GM18870 (cell line): ENCODE measurements at regions not wholly inside any gene's neighbourhood (a gene's known extent, or its start where the extent isn't known, plus 50 kb on each side); places are given as distances from the start of the nearest gene placed in this dataset.
A peak's percentile ranks its signal among the peaks of the same experiment; 100 is the strongest.

Experiments
- ATAC-seq: cut with Tn5 transposase; IDR thresholded peaks from one replicate; pipeline ENCODE4 v1.9.1; 2021; ENCODE audit warnings: moderate library complexity; ENCODE audit not compliant: unreplicated experiment

DNA sequence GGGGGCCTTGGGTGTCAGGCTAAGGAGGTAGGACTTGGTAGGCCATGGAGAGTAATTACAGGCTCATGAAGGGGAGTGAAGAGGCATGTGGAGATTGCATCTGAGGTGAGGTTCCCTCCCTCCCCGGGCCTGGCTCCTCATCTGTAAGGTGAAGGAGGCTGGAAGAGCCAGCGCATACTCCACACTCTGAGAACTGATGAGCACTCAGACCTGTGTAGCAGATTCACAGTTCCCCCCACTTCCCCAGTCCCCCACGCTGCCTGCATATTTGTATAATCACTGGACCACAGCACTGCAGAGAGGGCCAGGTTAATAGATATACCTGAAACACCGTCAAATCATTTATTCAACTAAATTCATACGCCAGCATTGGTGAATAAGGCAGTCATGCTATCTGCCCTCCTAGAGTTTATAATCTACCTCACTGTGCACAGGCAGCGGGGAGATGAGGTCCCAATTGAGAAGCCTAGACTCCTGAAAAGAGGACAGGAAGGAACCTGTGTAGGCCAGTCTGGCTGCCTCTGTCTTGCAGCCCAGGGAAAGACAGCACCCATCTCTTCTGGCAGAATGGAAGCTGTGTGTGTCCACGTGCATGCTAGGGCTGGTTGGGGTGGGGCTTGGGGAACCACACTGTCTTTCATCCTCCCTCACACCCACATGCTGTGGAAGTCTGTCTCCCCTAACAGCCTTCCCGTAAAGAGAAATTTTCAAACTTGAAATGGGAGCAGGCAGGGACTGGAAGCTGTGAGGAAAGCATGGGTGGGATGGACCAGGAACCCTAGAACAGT is 110.6 kb upstream of the ATP1A1 start:
- ATAC-seq: no peak

DNA sequence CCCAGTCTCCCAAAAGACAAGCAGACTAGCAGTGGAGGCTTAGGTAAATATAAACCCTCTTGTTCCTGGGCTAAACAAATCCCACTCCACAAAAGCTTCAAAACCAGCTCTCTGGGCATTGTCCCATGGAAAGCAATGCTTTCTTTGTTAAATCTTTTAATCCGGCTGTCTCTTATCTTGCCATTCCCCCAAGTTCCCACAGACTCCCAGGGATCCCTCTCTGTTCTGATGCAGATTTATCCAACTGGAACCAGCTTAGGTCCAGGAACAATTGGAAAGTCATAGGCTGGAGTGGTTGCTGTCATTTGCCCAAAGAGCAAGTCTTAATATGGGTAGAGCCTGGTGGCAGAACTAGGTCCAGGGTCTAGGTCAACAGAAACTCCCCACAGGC is 110.1 kb upstream of the ATP1A1 start:
- ATAC-seq: no peak

DNA sequence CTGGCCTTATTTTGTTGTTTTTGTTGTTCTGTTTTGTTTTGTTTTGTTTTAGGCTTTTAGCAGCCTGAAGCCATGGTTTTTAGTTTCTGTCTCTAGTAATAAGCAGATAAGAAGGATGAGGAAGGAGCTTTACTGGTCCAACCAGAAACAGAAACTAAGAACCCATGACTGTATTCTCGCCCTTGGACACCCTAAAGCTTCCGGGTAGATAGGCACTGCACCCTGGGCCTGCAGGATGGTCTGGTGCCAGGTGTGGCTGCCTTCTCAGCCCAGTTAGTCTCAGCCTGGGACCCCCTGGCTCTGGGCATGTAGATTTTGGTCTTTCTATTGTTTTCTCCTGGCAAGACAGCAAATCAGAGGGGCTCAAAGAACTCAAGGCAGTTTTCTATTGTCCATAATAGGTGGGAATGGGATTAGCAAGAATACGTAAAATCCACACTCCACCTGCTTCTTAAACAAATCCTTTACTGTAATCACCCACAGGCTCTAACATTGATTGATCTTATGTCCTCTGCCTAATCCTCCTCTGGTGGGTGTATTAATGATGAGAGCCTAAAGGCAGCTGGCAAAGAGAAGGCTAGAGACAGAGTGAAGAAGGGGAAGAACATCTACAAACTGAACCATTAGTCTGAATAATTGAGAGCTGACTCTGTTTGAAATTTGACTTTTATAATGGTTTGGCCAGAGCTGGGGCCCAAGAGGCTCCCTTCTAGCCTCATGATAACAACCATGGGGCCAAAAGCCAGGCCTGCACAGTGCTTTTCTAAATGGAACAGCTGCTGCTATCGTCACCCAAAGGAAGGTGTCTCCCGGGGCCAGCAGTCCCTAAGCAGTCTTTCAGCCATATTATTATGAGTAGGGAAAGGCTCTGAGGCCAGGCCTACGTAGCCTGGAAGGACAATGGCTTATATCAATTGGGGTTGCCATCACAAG is 106.8 kb upstream of the ATP1A1 start:
- ATAC-seq: no peak

DNA sequence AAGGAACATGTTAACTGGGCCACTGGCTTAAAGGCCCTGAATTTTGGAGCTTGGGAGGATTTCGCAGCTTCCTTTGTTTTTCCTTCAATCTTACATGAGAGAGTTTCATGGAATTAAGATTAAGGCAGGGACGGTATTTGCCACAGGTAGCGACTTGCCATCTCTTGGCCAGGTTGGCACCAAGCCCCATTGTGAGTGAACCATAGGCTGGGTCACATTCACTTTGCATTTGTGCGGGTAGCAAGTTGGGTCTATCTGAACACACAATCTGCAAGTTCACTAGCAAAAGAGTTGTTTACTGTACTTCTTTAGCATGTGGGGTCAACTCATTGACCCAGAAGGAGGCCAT is 106.2 kb upstream of the ATP1A1 start:
- no peak for ATAC-seq

DNA sequence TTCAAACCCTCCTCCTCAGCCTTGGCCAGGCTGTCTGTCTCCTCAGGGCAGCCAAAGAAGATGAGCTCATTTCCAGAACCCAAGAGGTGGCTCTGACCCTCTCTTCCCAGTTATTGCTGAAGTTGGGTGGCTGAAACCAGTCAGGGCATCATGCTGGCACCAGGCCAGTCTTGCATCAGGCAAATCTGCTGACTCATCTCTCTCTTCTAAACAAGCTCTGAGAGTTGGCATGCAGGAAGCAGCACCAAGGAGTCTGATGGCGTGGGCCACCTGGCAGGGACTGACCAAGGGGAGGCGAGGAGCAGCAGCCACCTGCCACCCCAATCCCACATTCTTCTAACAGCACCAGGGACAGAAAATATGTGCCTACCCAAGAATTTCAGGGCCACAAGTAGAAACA is 104.8 kb upstream of the ATP1A1 start:
- no peak for ATAC-seq

DNA sequence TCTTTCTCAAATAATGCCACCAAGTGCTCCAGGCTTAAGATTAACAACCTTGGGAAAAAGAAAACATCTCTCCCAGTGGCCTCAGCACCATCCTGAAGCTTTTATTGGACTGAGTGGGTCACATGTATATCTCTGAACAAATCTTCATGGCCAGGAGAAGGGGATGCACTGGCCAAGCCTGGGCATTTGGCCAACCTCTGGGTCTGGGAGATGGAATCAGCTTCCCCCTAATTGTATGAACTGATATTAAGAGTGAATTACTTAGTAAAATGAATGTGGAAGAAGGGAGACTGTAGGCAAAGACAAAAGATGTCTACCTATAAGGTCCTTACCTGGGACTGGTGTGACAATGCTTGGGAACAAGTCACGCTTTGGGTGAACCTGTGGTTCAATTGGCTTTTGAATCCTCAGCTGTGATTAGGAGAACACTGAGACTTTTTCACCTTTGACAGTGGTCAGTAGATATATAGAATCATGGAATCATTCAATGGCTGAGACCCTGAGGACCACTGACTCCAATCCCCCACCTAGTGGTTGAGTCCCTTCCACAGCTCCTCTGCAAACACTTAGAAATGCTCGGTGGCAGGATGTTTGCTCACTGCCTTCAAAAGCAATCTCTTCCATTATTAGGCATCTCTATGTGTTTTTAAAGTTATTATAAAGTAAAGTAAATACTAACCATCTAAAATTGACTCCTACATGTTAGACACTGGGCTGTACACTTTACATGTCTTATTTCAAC is 102.6 kb upstream of the ATP1A1 start:
- ATAC-seq: no peak

DNA sequence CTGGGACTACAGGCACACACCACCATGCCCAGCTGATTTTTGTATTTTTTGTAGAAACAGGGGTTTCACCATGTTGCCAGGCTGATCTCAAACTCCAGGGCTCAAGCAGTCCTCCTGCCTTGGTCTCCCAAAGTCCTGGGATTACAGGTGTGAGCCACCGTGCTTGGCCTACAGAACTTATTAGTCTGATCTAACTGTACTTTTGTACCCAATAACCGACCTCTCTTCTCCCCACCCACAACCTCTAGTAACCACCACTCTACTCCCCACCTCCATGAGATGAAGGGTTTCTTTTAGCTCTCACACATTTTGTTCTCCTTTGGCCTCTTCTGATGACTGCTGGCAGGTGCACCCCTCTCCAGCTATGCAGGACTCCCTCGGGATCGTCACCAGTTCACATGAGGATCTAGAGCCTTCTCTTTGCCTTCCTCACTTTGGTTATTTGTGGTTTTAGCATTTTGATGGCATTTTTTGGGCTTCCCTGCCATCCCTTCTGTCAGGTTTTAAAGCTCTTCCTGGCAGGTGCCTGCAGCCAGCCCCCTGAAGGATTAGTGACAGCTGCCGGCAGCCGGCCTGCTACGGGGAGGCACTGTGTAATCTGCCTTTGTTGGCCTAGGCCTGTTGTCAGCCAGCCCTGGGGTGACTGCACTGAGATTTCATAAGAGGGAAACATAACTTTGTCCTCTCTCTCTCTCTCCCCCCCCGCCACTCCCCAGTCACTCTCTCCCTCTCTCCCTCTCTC is 99.8 kb upstream of the ATP1A1 start:
- ATAC-seq: no peak

DNA sequence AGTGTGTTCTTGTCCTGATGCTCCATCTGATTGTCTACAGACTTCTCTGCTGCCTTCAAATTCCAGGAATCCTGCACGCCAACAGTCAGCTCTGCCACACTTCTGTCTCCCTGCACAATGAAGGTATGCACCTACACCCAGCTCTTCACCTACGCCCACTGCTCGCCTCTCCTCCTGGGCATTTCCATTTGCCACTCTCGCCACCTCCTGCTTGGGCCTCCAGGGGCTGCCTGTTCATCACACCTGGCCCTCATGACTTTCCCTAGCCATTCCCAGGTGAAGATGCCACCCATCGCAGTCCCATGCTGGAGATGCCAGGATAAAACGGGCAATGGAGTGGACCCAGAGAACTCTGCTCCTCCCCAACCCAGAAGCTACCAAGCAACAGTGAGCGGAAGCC is 96.5 kb upstream of the ATP1A1 start:
- no peak for ATAC-seq

DNA sequence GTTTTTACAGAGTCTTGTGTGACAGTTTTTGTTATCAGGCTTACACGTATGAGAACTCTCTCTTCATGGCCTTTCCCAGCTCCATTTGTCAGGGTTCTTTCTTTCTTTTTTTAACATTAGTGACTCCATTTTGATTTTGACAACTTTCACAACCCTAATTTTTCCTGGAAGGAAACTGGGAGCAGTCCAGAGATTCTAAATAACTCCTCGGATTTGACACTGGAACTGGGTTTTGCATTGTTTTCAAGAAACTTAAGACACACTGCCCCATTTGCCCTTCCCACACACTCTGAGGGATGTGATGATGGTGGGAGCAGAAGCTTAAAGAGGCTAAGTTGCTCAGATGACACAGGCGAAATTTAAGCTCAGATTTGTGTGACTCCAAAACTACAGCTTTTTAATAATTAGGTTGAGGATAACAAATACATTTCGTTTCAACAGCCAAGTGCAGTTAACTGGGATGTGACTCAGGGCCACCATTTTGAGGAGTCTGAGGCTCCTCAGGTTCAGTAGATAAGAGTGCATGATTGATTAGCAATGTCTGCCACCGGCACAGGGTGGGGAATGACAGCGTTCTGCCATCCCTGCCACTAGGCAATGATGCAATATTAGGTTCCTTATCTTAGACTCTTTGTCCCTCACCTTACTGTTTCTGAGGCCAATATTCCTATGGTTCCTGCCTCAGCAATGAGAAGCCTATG is 95.1 kb upstream of the ATP1A1 start:
- ATAC-seq: no peak

DNA sequence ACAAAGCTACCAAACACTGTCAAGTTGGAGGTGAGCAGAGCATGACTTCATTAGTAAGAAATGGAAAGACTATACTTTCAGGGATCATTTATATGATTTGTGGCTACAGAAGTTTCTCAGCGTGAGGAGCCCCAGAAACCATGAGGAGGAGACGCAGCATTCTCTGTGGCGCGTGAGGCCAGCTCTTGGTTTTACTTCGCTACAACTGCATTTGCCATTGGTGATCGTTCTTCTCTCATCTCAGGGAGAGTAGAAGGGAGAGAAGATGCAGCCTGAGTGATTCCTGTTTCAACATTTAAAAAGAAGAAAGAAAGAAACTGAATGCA is 94.5 kb upstream of the ATP1A1 start:
- no peak for ATAC-seq

DNA sequence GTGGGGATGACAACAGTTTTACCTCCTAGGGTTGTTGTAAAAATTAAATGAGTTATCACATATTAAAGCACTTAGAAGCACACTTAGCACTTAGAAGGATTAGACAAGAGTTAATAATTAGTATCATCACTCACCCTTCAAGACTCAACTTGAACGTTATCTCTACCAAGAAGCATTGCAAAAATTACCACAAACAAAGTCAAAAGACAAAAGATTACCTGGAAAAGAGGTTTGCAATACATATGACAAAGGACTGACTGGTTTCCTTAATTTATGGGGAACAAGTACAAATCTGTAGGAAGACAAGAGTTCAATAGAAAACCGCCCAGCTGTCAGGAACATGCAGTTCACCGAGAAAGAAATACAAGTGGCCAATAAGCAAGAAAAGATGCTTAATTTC is 93.3 kb upstream of the ATP1A1 start:
- no peak for ATAC-seq

DNA sequence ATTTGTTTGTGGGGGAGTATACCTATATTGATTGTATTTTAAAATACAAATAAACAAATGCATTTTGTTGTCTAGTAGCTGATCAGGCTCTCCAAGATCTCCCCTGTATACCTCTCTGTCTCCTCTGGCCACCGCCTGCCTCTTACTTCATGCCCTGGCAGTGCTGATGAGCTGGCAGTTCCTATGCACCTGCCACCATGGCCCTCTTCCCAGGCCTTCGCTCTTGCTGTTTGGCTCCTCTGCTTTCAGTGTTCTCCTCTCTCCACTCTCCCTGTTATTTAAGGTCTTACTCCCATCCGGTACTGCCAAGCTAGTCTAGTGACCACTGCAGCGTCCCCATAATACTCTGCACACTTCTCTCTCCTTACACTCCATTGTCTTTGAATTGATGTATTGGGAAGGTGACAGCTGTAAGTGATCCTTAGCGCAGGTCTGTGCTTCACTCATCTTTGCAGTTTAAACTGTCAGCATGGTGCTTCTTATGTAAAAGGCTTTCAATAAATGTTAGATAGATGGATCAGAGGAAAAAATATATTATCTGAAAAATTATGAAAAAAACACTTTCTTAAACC is 88.1 kb upstream of the ATP1A1 start:
- no peak for ATAC-seq

DNA sequence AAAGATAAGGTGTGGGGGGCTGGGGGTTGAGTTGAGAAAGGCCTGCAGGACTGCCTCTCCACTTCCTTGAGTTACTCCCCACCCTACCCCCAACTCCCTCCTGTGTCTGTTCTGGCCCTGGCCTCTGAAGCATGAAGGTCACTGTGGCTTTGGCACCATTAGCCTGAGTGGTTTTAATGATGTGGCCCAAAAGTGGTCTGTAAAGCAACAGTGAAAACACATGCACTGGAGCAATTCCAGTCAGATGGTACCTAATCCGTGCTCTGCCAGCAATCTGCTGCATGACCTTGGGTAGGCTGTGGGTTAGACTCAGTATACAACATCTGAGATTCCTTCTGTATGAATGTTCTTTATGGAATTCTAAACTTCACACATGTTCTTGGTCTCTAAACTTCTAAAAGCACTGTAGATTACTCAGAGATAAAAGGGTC is 86.5 kb upstream of the ATP1A1 start:
- ATAC-seq: no peak

DNA sequence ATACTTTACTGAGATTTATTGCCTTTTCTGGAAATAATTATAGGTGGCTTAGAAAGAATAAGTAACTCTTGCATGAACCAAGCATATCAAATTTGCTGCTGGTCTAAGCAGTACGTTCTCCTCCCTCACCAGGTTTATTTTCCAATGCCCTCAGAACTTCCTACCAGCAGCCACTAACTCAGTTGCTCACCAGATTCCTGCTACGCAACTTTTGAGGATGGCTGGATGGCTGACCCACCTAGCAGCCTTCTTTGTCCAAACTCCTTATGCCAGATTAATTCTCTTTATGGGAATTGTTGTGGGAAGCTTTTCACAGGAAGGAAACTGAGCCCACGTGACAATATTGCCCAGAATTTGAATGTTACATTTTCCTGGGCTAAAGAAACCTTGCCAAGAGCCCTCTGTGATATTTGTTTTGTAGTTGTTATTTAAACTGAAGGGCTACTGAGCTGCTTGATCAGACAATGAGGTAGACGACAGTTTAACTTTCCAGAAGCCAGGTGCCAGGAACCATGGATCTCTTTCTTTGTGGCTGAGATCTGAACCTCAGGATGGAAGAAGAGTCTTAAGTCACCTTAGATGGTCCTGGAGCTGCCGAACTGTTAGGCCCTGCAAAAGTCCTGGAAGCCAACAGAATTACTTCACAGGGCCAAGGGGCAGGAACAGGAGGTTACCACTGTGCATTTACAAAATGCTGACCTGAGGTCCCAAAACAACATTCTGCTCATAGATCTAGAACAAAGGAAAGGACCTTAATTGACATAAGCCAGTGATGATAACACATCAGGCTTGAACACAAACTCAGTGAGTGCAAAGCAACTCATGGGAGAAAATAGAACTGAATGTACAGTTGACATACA is 85.5 kb upstream of the ATP1A1 start:
- ATAC-seq: no peak

DNA sequence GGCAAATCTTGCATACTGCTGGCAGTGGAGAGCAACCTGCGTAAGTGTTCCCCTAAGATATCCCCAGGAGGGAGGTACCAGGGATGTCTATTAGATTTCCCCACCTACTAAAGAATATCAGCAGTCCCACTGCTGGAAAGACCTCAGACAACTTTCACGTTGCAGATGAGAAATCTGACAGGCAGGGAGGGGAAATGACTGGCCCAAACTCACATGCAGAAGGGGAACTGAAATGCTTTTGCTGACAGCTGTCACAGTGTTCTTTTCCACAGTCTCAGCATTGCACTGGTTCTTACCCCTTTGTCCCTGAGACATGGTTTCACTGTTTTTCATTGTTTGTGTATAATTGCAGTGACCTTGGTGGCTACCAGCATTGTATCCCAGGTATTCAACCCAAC is 84.8 kb upstream of the ATP1A1 start:
- peak; percentile 90 for ATAC-seq

DNA sequence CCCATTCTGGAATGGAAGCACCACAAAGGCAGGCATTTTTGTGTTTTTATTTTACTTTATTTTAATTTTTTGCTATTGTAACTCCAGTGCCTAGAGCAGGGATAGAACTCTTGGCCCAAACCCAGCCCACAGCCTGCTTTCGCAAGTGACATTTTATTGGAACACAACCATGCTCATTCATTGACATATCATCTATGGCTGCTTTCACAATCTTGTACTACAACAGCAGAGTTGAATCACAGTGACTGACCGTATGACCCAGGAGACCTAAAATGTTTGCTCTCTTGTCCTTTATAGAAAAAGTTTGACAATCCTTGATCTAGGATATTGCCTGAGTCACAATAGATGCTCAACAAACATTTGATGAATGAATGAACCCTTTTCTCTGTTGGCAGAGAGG is 83.9 kb upstream of the ATP1A1 start:
- no peak for ATAC-seq

DNA sequence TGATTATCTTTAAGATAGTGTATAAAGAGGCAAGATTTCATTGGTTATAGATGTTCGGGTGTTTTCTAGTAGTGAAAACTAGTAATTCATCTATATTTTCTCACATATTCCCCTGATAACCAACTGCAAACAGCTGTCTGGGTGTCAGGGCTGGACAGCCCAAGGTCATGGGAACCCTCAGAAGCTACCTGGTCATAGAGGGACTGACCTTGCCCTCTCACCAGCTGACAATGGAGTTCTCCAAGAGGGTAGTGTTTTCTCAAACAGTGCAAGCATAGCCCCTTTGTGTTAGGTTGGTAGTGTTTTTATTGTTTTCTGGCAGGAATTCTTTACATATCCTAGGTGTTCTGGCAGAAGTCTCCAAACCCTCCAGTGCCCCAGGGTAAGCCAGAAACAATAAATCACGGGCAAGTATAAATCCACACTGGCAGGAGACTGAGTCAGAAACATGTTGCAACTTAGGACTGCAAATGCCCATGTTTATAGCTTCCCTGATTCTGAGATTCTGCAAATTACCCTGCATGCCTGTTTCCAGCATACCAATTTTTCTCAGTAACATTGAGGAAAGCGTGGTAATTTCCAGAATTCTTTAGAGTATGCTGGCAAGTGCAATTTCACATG is 82.8 kb upstream of the ATP1A1 start:
- no peak for ATAC-seq

DNA sequence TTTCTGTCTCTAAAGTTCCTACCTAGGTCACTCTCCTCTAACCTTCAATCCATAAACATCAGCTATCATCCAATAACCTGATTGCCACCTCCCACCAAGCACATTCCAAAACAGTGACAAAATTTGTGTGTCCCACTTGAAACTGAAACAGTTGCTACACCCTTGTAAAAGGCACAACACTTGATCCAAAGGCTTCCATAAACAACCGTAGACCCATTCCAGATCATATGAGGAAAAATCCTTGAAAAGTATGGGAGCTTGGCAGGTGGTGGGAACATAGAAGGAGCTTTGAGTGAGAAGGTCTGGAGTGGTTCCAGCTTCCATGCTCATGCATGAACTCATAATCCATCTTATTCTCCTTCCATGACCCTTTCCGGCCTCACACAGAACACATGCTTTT is 82.0 kb upstream of the ATP1A1 start:
- ATAC-seq: no peak
